ENCODE measurements at regions not wholly inside any gene's neighbourhood (a gene's known extent, or its start where the extent isn't known, plus 50 kb on each side); places are given as distances from the start of the nearest gene placed in this dataset.

DNA sequence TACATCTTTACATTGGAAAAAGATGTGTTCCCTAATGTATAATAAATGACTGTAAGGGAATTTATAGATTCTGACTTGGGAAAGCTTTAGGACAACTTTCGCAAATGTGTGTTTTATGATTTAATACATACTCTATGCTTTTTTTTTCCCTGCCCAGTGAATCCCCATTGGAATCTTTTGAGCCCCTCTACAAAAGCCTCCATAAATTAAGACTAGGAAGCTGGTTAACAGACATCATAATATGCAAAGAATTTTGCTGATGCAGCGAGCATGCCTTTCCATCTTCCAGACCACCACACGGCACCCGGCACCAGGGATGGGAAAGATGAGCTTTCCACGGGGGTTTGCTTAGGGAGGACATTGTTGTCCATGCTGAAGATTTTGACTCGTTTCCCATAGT lies 156.1 kb upstream of the IVNS1ABP start:
- no peaks in the 10 kb centered on the region for H3K9me2 ChIP-seq
- ChIA-PET CTCF (no interaction called here), POLR2A (no interaction called here)
- 62% methylated on average over 6 of the region's 6 CpGs for WGBS (ENCODE audit: low lambda C conversion rate)
- no peak overlapping the region for H3K27ac ChIP-seq (ENCODE audit: low read depth in 2 of 2, low read length in 1 of 2)
- no peak overlapping the region for H3K4me3 ChIP-seq (ENCODE audit: low read depth in 2 of 2, low read length in 1 of 2)
- no peak overlapping the region for H2AFZ ChIP-seq (ENCODE audit: low read depth)
- no peak for DNase-seq
- no peak overlapping the region for H3K4me2 ChIP-seq
- no peak overlapping the region for H3K9ac ChIP-seq
- H4K20me1 ChIP-seq (ENCODE audit: insufficient read depth) = no peaks in the 10 kb centered on the region
- H3K9me3 ChIP-seq = no peaks in the 10 kb centered on the region
- no peaks in the 10 kb centered on the region for H3K79me2 ChIP-seq (ENCODE audit: insufficient read depth)
- H3F3A ChIP-seq (replicated peaks; ENCODE audit: insufficient read depth) = no peaks in the 10 kb centered on the region
- no peaks in the 10 kb centered on the region for H3K27me3 ChIP-seq (ENCODE audit: insufficient read depth)
- TF ChIP-seq FOSL2 (IDR thresholded peaks at IDR 0.05; ENCODE audit: borderline replicate concordance, low read depth) (no peak), NRF1 (IDR thresholded peaks at IDR 0.05; ENCODE audit: low read depth, low read length) (no peak), POLR2AphosphoS5 (IDR thresholded peaks at IDR 0.05; ENCODE audit: low read depth, low read length) (no peak), JUND (IDR thresholded peaks at IDR 0.05) (no peak)
- TF ChIP-seq, protein P1, sequence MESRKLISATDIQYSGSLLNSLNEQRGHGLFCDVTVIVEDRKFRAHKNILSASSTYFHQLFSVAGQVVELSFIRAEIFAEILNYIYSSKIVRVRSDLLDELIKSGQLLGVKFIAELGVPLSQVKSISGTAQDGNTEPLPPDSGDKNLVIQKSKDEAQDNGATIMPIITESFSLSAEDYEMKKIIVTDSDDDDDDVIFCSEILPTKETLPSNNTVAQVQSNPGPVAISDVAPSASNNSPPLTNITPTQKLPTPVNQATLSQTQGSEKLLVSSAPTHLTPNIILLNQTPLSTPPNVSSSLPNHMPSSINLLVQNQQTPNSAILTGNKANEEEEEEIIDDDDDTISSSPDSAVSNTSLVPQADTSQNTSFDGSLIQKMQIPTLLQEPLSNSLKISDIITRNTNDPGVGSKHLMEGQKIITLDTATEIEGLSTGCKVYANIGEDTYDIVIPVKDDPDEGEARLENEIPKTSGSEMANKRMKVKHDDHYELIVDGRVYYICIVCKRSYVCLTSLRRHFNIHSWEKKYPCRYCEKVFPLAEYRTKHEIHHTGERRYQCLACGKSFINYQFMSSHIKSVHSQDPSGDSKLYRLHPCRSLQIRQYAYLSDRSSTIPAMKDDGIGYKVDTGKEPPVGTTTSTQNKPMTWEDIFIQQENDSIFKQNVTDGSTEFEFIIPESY (IDR thresholded peaks at IDR 0.05; ENCODE audit: borderline replicate concordance, low read depth) = no peak
- H3K4me1 ChIP-seq (ENCODE audit: control insufficient read depth in 1 of 2, insufficient read depth in 2 of 2, low read depth in 1 of 2, low read length in 1 of 2) = no peaks in the 10 kb centered on the region
- no peaks in the 10 kb centered on the region for H3K36me3 ChIP-seq (replicated peaks in 1 of 2; ENCODE audit: control insufficient read depth in 1 of 2, insufficient read depth in 2 of 2, low read length in 1 of 2)

DNA sequence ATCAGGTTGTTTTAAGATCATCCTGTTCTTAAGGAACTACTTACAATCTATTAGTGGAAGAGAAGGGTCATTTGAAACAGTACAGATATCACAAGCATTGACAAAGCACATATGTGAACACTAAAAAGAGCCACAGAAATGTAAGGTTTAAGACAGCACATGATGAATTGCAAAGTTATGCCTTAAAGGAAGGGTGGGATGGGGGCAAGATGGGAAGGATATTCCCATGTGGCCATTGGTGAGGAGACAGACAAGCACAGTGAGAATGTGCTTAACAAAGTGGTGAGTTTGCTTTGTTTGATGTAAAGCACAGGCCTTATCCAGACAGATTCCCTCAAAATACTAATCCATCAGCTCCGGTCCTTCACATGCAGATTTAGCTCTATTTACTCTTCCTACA lies 151.6 kb upstream of the IVNS1ABP start:
- CTCF ChIA-PET = interaction anchor here (1.0 kb wide), 1 partner anchor 25 kb away, joined by 3 read pairs; no protein-coding TSS in a partner anchor
- no peak overlapping the region for H3K4me3 ChIP-seq (ENCODE audit: low read depth in 2 of 2, low read length in 1 of 2)

More for the DNA sequence above, 151.6 kb upstream of the IVNS1ABP start:
- Histone ChIP-seq H3K27ac (ENCODE audit: low read depth in 2 of 2, low read length in 1 of 2) (no peak overlapping the region), H3K27me3 (ENCODE audit: insufficient read depth) (no peaks in the 10 kb centered on the region), H3F3A (replicated peaks; ENCODE audit: insufficient read depth) (no peaks in the 10 kb centered on the region), H3K79me2 (ENCODE audit: insufficient read depth) (no peaks in the 10 kb centered on the region), H4K20me1 (ENCODE audit: insufficient read depth) (no peaks in the 10 kb centered on the region), H3K36me3 (replicated peaks in 1 of 2; ENCODE audit: control insufficient read depth in 1 of 2, insufficient read depth in 2 of 2, low read length in 1 of 2) (no peaks in the 10 kb centered on the region), H3K9ac (no peak overlapping the region), H2AFZ (ENCODE audit: low read depth) (no peak overlapping the region), H3K4me2 (no peak overlapping the region), H3K9me2 (no peaks in the 10 kb centered on the region), H3K9me3 (no peaks in the 10 kb centered on the region), H3K4me1 (ENCODE audit: control insufficient read depth in 1 of 2, insufficient read depth in 2 of 2, low read depth in 1 of 2, low read length in 1 of 2) (no peaks in the 10 kb centered on the region; a peak in 1 of 4 replicates)
- POLR2A ChIA-PET = no interaction called here
- TF ChIP-seq IRF3 (IDR thresholded peaks at IDR 0.05; ENCODE audit: low read depth, low read length) (no peak), SIN3A (IDR thresholded peaks at IDR 0.05; ENCODE audit: borderline replicate concordance, low read depth, low read length) (no peak), MXI1 (IDR thresholded peaks at IDR 0.05; ENCODE audit: low read depth, low read length) (no peak), NRF1 (IDR thresholded peaks at IDR 0.05; ENCODE audit: low read depth, low read length) (no peak), TCF12 (IDR thresholded peaks at IDR 0.05) (no peak), RAD21 (IDR thresholded peaks at IDR 0.05; ENCODE audit: low read length) (no peak)
- WGBS (ENCODE audit: low lambda C conversion rate) = 67% methylated on average over 1 of the region's 1 CpG
- DNase-seq = no peak
